ENCODE measurements at regions not wholly inside any gene's neighbourhood (a gene's known extent, or its start where the extent isn't known, plus 50 kb on each side); places are given as distances from the start of the nearest gene placed in this dataset.
A peak's percentile ranks its signal among the peaks of the same experiment; 100 is the strongest.

GRCh38 chr5:91703128-91703527, 320.0 kb upstream of the ARRDC3 start:
- no peak overlapping the region for H4K8ac ChIP-seq (ENCODE audit: low read length)
- H4K91ac ChIP-seq (ENCODE audit: low read length) = no peak overlapping the region
- no peak overlapping the region for H2AFZ ChIP-seq (ENCODE audit: low read depth, low read length)
- H3K18ac ChIP-seq (ENCODE audit: low read depth in 1 of 2, low read length in 2 of 2) = no peak overlapping the region
- DNase-seq = no peak
- no peak overlapping the region for H2BK120ac ChIP-seq (ENCODE audit: low read depth, low read length)
- peaks cover 8% of the 10 kb centered on the region for H3K9me3 ChIP-seq (ENCODE audit: control insufficient read depth, low read length)
- no peak overlapping the region for H3K14ac ChIP-seq (ENCODE audit: low read length in 2 of 2)
- no peaks in the 10 kb centered on the region for H3K4me1 ChIP-seq (ENCODE audit: control insufficient read depth, insufficient read depth, low read depth, low read length)
- no peak overlapping the region for H2BK5ac ChIP-seq (ENCODE audit: low read depth, low read length, poor library complexity, severe bottlenecking)
- no peak overlapping the region for H3K27ac ChIP-seq (ENCODE audit: low read length, poor library complexity, severe bottlenecking)
- H3K27me3 ChIP-seq (ENCODE audit: control insufficient read depth in 1 of 2, insufficient read depth in 1 of 2, low read length in 2 of 2) = no peaks in the 10 kb centered on the region
- H2AK5ac ChIP-seq (ENCODE audit: low read length, severe bottlenecking) = no peak overlapping the region
- WGBS = 93% methylated on average over 2 of the region's 2 CpGs
- H3K4ac ChIP-seq (ENCODE audit: low read depth in 1 of 2, low read length in 2 of 2) = no peak overlapping the region
- no peaks in the 10 kb centered on the region for H3K36me3 ChIP-seq (ENCODE audit: control insufficient read depth in 1 of 2, insufficient read depth in 2 of 2, low read depth in 1 of 2, low read length in 2 of 2)
- H3K79me1 ChIP-seq (replicated peaks; ENCODE audit: low read length, poor library complexity, severe bottlenecking) = no peaks in the 10 kb centered on the region
- no peak overlapping the region for H3K4me2 ChIP-seq (ENCODE audit: low read length, poor library complexity, severe bottlenecking)
- no peak overlapping the region for H3K9ac ChIP-seq (ENCODE audit: low read length)
- no peak overlapping the region for H2BK12ac ChIP-seq (ENCODE audit: low read length in 2 of 2)
- H3K23ac ChIP-seq (ENCODE audit: low read length in 2 of 2) = no peak overlapping the region
- no peak overlapping the region for H2BK15ac ChIP-seq (ENCODE audit: low read depth, poor library complexity, severe bottlenecking)
- no peak overlapping the region for H3K4me3 ChIP-seq (ENCODE audit: insufficient read depth in 1 of 2, low read depth in 1 of 2, low read length in 2 of 2)

GRCh38 chr5:91699429-91699828, 316.3 kb upstream of the ARRDC3 start:
- Histone ChIP-seq H2BK5ac (ENCODE audit: low read depth, low read length, poor library complexity, severe bottlenecking) (no peak overlapping the region), H2AK5ac (ENCODE audit: low read length, severe bottlenecking) (no peak overlapping the region), H3K14ac (ENCODE audit: low read length in 2 of 2) (no peak overlapping the region), H2BK12ac (ENCODE audit: low read length in 2 of 2) (no peak overlapping the region), H3K4me1 (ENCODE audit: control insufficient read depth, insufficient read depth, low read depth, low read length) (no peaks in the 10 kb centered on the region), H3K27ac (ENCODE audit: low read length, poor library complexity, severe bottlenecking) (no peak overlapping the region), H3K18ac (ENCODE audit: low read depth in 1 of 2, low read length in 2 of 2) (no peak overlapping the region), H2AFZ (ENCODE audit: low read depth, low read length) (no peak overlapping the region), H3K23ac (ENCODE audit: low read length in 2 of 2) (no peak overlapping the region), H4K8ac (ENCODE audit: low read length) (no peak overlapping the region), H2BK15ac (ENCODE audit: low read depth, poor library complexity, severe bottlenecking) (no peak overlapping the region), H3K79me1 (replicated peaks; ENCODE audit: low read length, poor library complexity, severe bottlenecking) (no peaks in the 10 kb centered on the region), H3K4me3 (ENCODE audit: insufficient read depth in 1 of 2, low read depth in 1 of 2, low read length in 2 of 2) (no peak overlapping the region), H2BK120ac (ENCODE audit: low read depth, low read length) (no peak overlapping the region), H3K36me3 (ENCODE audit: control insufficient read depth in 1 of 2, insufficient read depth in 2 of 2, low read depth in 1 of 2, low read length in 2 of 2) (no peaks in the 10 kb centered on the region), H3K9ac (ENCODE audit: low read length) (no peak overlapping the region), H4K91ac (ENCODE audit: low read length) (no peak overlapping the region), H3K9me3 (ENCODE audit: control insufficient read depth, low read length) (peaks cover 10% of the 10 kb centered on the region), H3K27me3 (ENCODE audit: control insufficient read depth in 1 of 2, insufficient read depth in 1 of 2, low read length in 2 of 2) (no peaks in the 10 kb centered on the region), H3K4ac (ENCODE audit: low read depth in 1 of 2, low read length in 2 of 2) (no peak overlapping the region), H3K4me2 (ENCODE audit: low read length, poor library complexity, severe bottlenecking) (no peak overlapping the region)
- DNase-seq = no peak
- WGBS = 86% methylated on average over 3 of the region's 3 CpGs

GRCh38 chr5:91691592-91691991, 308.5 kb upstream of the ARRDC3 start:
- H2BK12ac ChIP-seq (ENCODE audit: low read length in 2 of 2) = no peak overlapping the region
- no peak overlapping the region for H3K23ac ChIP-seq (ENCODE audit: low read length in 2 of 2)
- no peak overlapping the region for H2BK5ac ChIP-seq (ENCODE audit: low read depth, low read length, poor library complexity, severe bottlenecking)
- DNase-seq = no peak
- H3K4me3 ChIP-seq (ENCODE audit: insufficient read depth in 1 of 2, low read depth in 1 of 2, low read length in 2 of 2) = no peak overlapping the region
- H3K9me3 ChIP-seq (ENCODE audit: control insufficient read depth, low read length) = peaks cover 3% of the 10 kb centered on the region
- no peak overlapping the region for H2BK120ac ChIP-seq (ENCODE audit: low read depth, low read length)
- H4K8ac ChIP-seq (ENCODE audit: low read length) = no peak overlapping the region
- no peak overlapping the region for H2BK15ac ChIP-seq (ENCODE audit: low read depth, poor library complexity, severe bottlenecking)
- H3K4ac ChIP-seq (ENCODE audit: low read depth in 1 of 2, low read length in 2 of 2) = no peak overlapping the region
- H3K27me3 ChIP-seq (ENCODE audit: control insufficient read depth in 1 of 2, insufficient read depth in 1 of 2, low read length in 2 of 2) = no peaks in the 10 kb centered on the region
- H3K27ac ChIP-seq (ENCODE audit: low read length, poor library complexity, severe bottlenecking) = no peak overlapping the region
- no peak overlapping the region for H3K14ac ChIP-seq (ENCODE audit: low read length in 2 of 2)
- H3K18ac ChIP-seq (ENCODE audit: low read depth in 1 of 2, low read length in 2 of 2) = no peak overlapping the region
- H3K4me2 ChIP-seq (ENCODE audit: low read length, poor library complexity, severe bottlenecking) = no peak overlapping the region
- H3K4me1 ChIP-seq (ENCODE audit: control insufficient read depth, insufficient read depth, low read depth, low read length) = no peaks in the 10 kb centered on the region
- no peaks in the 10 kb centered on the region for H3K36me3 ChIP-seq (ENCODE audit: control insufficient read depth in 1 of 2, insufficient read depth in 2 of 2, low read depth in 1 of 2, low read length in 2 of 2)
- no peak overlapping the region for H4K91ac ChIP-seq (ENCODE audit: low read length)
- no peak overlapping the region for H2AFZ ChIP-seq (ENCODE audit: low read depth, low read length)
- no peaks in the 10 kb centered on the region for H3K79me1 ChIP-seq (replicated peaks; ENCODE audit: low read length, poor library complexity, severe bottlenecking)
- no peak overlapping the region for H3K9ac ChIP-seq (ENCODE audit: low read length)
- 93% methylated on average over 2 of the region's 2 CpGs for WGBS
- H2AK5ac ChIP-seq (ENCODE audit: low read length, severe bottlenecking) = no peak overlapping the region

GRCh38 chr5:91690921-91691320, 307.8 kb upstream of the ARRDC3 start:
- Histone ChIP-seq H4K91ac (ENCODE audit: low read length) (no peak overlapping the region), H3K18ac (ENCODE audit: low read depth in 1 of 2, low read length in 2 of 2) (no peak overlapping the region), H3K27me3 (ENCODE audit: control insufficient read depth in 1 of 2, insufficient read depth in 1 of 2, low read length in 2 of 2) (no peaks in the 10 kb centered on the region), H3K4me2 (ENCODE audit: low read length, poor library complexity, severe bottlenecking) (no peak overlapping the region), H3K36me3 (ENCODE audit: control insufficient read depth in 1 of 2, insufficient read depth in 2 of 2, low read depth in 1 of 2, low read length in 2 of 2) (no peaks in the 10 kb centered on the region), H2AFZ (ENCODE audit: low read depth, low read length) (no peak overlapping the region), H2BK120ac (ENCODE audit: low read depth, low read length) (no peak overlapping the region), H3K23ac (ENCODE audit: low read length in 2 of 2) (no peak overlapping the region), H3K4ac (ENCODE audit: low read depth in 1 of 2, low read length in 2 of 2) (no peak overlapping the region), H2BK15ac (ENCODE audit: low read depth, poor library complexity, severe bottlenecking) (no peak overlapping the region), H4K8ac (ENCODE audit: low read length) (no peak overlapping the region), H2AK5ac (ENCODE audit: low read length, severe bottlenecking) (no peak overlapping the region), H2BK12ac (ENCODE audit: low read length in 2 of 2) (no peak overlapping the region), H3K4me1 (ENCODE audit: control insufficient read depth, insufficient read depth, low read depth, low read length) (no peaks in the 10 kb centered on the region), H3K9ac (ENCODE audit: low read length) (no peak overlapping the region), H3K9me3 (ENCODE audit: control insufficient read depth, low read length) (peaks cover 3% of the 10 kb centered on the region), H3K4me3 (ENCODE audit: insufficient read depth in 1 of 2, low read depth in 1 of 2, low read length in 2 of 2) (no peak overlapping the region), H3K14ac (ENCODE audit: low read length in 2 of 2) (no peak overlapping the region), H3K27ac (ENCODE audit: low read length, poor library complexity, severe bottlenecking) (no peak overlapping the region), H3K79me1 (replicated peaks; ENCODE audit: low read length, poor library complexity, severe bottlenecking) (no peaks in the 10 kb centered on the region), H2BK5ac (ENCODE audit: low read depth, low read length, poor library complexity, severe bottlenecking) (no peak overlapping the region)
- peak; percentile 6 for DNase-seq
- WGBS = no CpG with 5 or more reads among the region's 3 CpGs
